NB4 (cell line): ENCODE measurements at regions not wholly inside any gene's neighbourhood (a gene's known extent, or its start where the extent isn't known, plus 50 kb on each side); places are given as distances from the start of the nearest gene placed in this dataset.

Experiments used
- CTCF ChIP-seq: IDR thresholded peaks from one replicate; pipeline ENCODE4 v1.5.1; 2012; ENCODE audit warnings: low read depth, low read length
- MAX ChIP-seq: IDR thresholded peaks from 2 replicates; pipeline ENCODE4 v1.6.1; 2011; ENCODE audit warnings: low read depth, low read length

- TF ChIP-seq CTCF (no peak), MAX (no peak)
These were observed 1013.2 kb downstream of the MRPL39 start for GRCh38 chr21:24594082-24594481.
